ENCODE measurements at regions not wholly inside any gene's neighbourhood (a gene's known extent, or its start where the extent isn't known, plus 50 kb on each side); places are given as distances from the start of the nearest gene placed in this dataset.

DNA sequence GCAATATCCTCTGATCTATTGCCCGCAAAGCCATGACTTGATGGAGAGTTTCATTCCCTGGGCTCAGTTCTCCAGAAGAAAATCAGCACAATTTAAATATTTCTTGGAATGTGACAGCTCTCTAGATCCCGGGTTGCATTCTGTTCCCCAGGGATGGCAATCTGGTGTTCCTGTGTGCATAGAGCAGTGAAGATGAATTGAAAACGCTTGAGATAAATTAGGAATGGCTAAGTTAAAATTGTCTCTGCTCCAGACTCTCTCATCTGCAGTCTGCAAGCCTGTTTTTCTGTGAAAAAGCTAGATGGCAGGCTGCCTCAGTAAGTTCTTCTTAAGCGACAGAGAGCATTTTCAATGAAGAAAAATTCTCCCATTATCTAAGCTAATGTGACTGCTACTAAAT is 582.5 kb upstream of the MGAT4C start:
- no peak for TF ChIP-seq CTCF (IDR thresholded peaks at IDR 0.05)
- no peaks in the 10 kb centered on the region for H3K27me3 ChIP-seq
- no peaks in the 10 kb centered on the region for H3K9me3 ChIP-seq
- intact Hi-C loops (cut with DNase I) = no loop called here
- H3K27ac ChIP-seq = no peak overlapping the region
- no peaks in the 10 kb centered on the region for H3K36me3 ChIP-seq
- no peaks in the 10 kb centered on the region for H3K4me1 ChIP-seq
- no peak overlapping the region for H3K9ac ChIP-seq (ENCODE audit: low read depth in 2 of 2, low read length in 2 of 2)
- no peak for DNase-seq
- no peak overlapping the region for H3K4me3 ChIP-seq

DNA sequence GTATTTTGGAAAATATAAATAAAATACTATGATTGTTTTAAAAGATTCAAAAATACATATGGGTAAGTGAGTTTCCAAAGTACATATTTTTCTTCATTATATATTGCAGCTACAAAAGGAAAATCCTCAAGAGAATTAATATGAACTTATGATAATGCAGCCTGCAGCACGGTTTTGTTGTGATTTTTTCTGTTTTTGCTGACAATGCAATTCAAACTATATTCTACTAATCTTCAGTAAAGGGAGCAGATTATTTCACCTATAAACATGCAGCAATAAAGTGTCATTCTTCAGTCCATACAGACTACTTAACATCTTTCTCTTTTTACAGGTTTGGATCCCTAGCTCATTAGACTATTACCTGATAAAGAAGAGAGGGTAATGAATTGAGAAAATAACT is 582.1 kb upstream of the MGAT4C start:
- no peaks in the 10 kb centered on the region for H3K4me1 ChIP-seq
- H3K9me3 ChIP-seq = no peaks in the 10 kb centered on the region
- no peak overlapping the region for H3K9ac ChIP-seq (ENCODE audit: low read depth in 2 of 2, low read length in 2 of 2)
- no peak overlapping the region for H3K27ac ChIP-seq
- intact Hi-C loops (cut with DNase I) = no loop called here
- H3K27me3 ChIP-seq = no peaks in the 10 kb centered on the region
- TF ChIP-seq CTCF (IDR thresholded peaks at IDR 0.05) = no peak
- H3K4me3 ChIP-seq = no peak overlapping the region
- H3K36me3 ChIP-seq = no peaks in the 10 kb centered on the region
- DNase-seq = no peak

GRCh38 chr12:86837246-86837645 is 581.1 kb upstream of the MGAT4C start:
- Histone ChIP-seq H3K4me1 (no peaks in the 10 kb centered on the region), H3K4me3 (no peak overlapping the region), H3K9me3 (no peaks in the 10 kb centered on the region), H3K27me3 (no peaks in the 10 kb centered on the region), H3K36me3 (no peaks in the 10 kb centered on the region), H3K9ac (ENCODE audit: low read depth in 2 of 2, low read length in 2 of 2) (no peak overlapping the region), H3K27ac (no peak overlapping the region)
- DNase-seq = no peak
- no peak for TF ChIP-seq CTCF (IDR thresholded peaks at IDR 0.05)
- intact Hi-C loops (cut with DNase I) = no loop called here

GRCh38 chr12:86834217-86834616 is 578.0 kb upstream of the MGAT4C start:
- Histone ChIP-seq H3K4me3 (no peak overlapping the region), H3K4me1 (no peaks in the 10 kb centered on the region), H3K27me3 (no peaks in the 10 kb centered on the region), H3K9me3 (no peaks in the 10 kb centered on the region), H3K36me3 (no peaks in the 10 kb centered on the region), H3K27ac (no peak overlapping the region), H3K9ac (ENCODE audit: low read depth in 2 of 2, low read length in 2 of 2) (no peak overlapping the region)
- intact Hi-C loops (cut with DNase I) = no loop called here
- no peak for TF ChIP-seq CTCF (IDR thresholded peaks at IDR 0.05)
- no peak for DNase-seq

DNA sequence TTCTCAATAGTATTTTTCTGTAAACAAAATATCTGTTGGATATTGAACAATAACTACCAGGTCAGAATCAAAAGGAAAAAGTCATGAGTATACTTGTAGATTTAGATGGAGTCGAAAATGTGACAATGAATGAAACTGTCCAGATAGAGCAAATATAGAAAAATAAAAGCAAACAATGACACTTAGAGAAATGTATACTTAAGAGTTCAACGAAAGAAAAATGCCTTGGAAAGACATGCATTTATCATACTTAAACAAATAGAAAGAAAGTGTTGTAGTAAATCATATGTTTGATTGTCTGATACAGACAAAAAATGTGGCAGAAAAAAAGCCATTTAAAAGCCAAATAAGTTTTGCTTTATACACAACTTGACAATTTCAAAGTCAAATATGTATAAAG is 571.2 kb upstream of the MGAT4C start:
- Histone ChIP-seq H3K27ac (no peak overlapping the region), H3K9me3 (no peaks in the 10 kb centered on the region), H3K4me1 (no peaks in the 10 kb centered on the region), H3K9ac (ENCODE audit: low read depth in 2 of 2, low read length in 2 of 2) (no peak overlapping the region), H3K36me3 (no peaks in the 10 kb centered on the region), H3K4me3 (no peak overlapping the region), H3K27me3 (no peaks in the 10 kb centered on the region)
- no peak for TF ChIP-seq CTCF (IDR thresholded peaks at IDR 0.05)
- no peak for DNase-seq
- intact Hi-C loops (cut with DNase I) = no loop called here

DNA sequence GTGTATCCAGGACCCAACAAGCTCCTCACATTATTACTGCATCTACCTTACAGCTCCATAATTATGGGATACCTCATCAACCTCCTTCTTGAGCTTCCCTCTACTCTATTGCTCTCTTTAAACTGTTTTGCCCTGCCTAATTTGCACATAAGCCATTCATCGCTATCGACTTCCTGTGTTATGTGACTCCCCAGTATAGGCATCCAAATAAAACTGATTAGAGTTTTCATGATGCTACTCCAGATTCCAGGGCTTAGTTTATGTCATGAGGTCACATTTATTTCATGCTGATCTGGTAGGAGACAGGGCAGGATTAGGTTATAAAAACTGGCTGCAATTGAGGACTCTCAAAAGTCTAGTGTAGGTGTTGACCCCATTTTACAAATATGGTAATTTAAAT is 569.9 kb upstream of the MGAT4C start:
- H3K27me3 ChIP-seq = no peaks in the 10 kb centered on the region
- intact Hi-C loops (cut with DNase I) = no loop called here
- H3K36me3 ChIP-seq = no peaks in the 10 kb centered on the region
- DNase-seq = no peak
- no peaks in the 10 kb centered on the region for H3K4me1 ChIP-seq
- H3K9me3 ChIP-seq = no peaks in the 10 kb centered on the region
- no peak overlapping the region for H3K27ac ChIP-seq
- TF ChIP-seq CTCF (IDR thresholded peaks at IDR 0.05) = no peak
- no peak overlapping the region for H3K4me3 ChIP-seq
- H3K9ac ChIP-seq (ENCODE audit: low read depth in 2 of 2, low read length in 2 of 2) = no peak overlapping the region
